GM23338 (cell line): ENCODE measurements at regions not wholly inside any gene's neighbourhood (a gene's known extent, or its start where the extent isn't known, plus 50 kb on each side); places are given as distances from the start of the nearest gene placed in this dataset.

ENCODE experiments used
- CREB1 ChIP-seq: fragments of 250-450 bp; sonication (Bioruptor Pico); IDR thresholded peaks from 2 replicates; pipeline ENCODE4 v1.5.0; 2020; ENCODE audit warnings: low read depth, mild to moderate bottlenecking, moderate library complexity
- CTCF ChIP-seq, 2 experiments: fragments of 200-600 bp in 1 of 2; sonication (generic) in 1 of 2; conservative IDR thresholded peaks; 2 replicates each; pipeline versions ENCODE4 v1.5.1 to v1.6.1; 2016 to 2017; ENCODE audit warnings: antibody characterized with exemption in 2 of 2, low read depth in 2 of 2, mild to moderate bottlenecking in 2 of 2, moderate library complexity in 1 of 2
- ETS1 ChIP-seq: IDR thresholded peaks from 2 replicates; pipeline ENCODE4 v1.6.1; 2016; ENCODE audit warnings: antibody characterized with exemption
- EZH2 ChIP-seq: fragments of 200-600 bp; sonication (generic); IDR thresholded peaks from one replicate; pipeline ENCODE4 v1.8.0; 2017; ENCODE audit warnings: antibody characterized with exemption, mild to moderate bottlenecking, low read depth; ENCODE audit not compliant: unreplicated experiment
- EZH2phosphoT487 ChIP-seq: fragments of 200-600 bp; sonication (generic); IDR thresholded peaks from one replicate; pipeline ENCODE4 v1.8.1; 2018; ENCODE audit warnings: antibody characterized with exemption; ENCODE audit not compliant: unreplicated experiment
- JUNB ChIP-seq: IDR thresholded peaks from one replicate; pipeline ENCODE4 v1.6.1; 2016; ENCODE audit warnings: antibody characterized with exemption; ENCODE audit not compliant: unreplicated experiment
- NANOG ChIP-seq: IDR thresholded peaks from 2 replicates; pipeline ENCODE4 v1.6.1; 2016; ENCODE audit warnings: antibody characterized with exemption, borderline replicate concordance
- POLR2AphosphoS5 ChIP-seq: IDR thresholded peaks from 2 replicates; pipeline ENCODE4 v1.6.1; 2016; ENCODE audit warnings: antibody characterized with exemption, low read depth
- REST ChIP-seq: IDR thresholded peaks from one replicate; pipeline ENCODE4 v1.6.1; 2018; ENCODE audit warnings: antibody characterized with exemption; ENCODE audit not compliant: unreplicated experiment
- STAT1 ChIP-seq: IDR thresholded peaks from one replicate; pipeline ENCODE4 v1.6.1; 2016; ENCODE audit warnings: antibody characterized with exemption; ENCODE audit not compliant: unreplicated experiment
- ZNF114 ChIP-seq: fragments of 250-450 bp; sonication (Bioruptor Pico); IDR thresholded peaks from 2 replicates; pipeline ENCODE4 v1.5.0; 2020; ENCODE audit warnings: mild to moderate bottlenecking, moderate library complexity
- ZNF331 ChIP-seq: fragments of 250-450 bp; sonication (Bioruptor Pico); IDR thresholded peaks from 2 replicates; pipeline ENCODE4 v1.5.0; 2020; ENCODE audit warnings: low read depth, mild to moderate bottlenecking, moderate library complexity
- ZNF462 ChIP-seq: fragments of 250-450 bp; sonication (Bioruptor Pico); IDR thresholded peaks from 2 replicates; pipeline ENCODE4 v1.5.0; 2020; ENCODE audit warnings: mild to moderate bottlenecking, moderate library complexity

GRCh38 chr21:20639026-20639425 is 359.2 kb upstream of the NCAM2 start:
- no peak for TF ChIP-seq CTCF (conservative IDR thresholded peaks at IDR 0.05; ENCODE audit: low read depth in 2 of 2)
- TF ChIP-seq POLR2AphosphoS5: no peak
- no peak for TF ChIP-seq EZH2
- TF ChIP-seq REST: no peak
- TF ChIP-seq CREB1 (CRISPR knock-in tag): no peak
- no peak for TF ChIP-seq JUNB
- TF ChIP-seq EZH2phosphoT487: no peak
- TF ChIP-seq ETS1: no peak
- no peak for TF ChIP-seq ZNF114 (CRISPR knock-in tag)
- TF ChIP-seq NANOG: no peak
- TF ChIP-seq ZNF331: no peak
- no peak for TF ChIP-seq STAT1
- no peak for TF ChIP-seq ZNF462
